Neural cell (in vitro differentiated cells): ENCODE measurements at regions not wholly inside any gene's neighbourhood (a gene's known extent, or its start where the extent isn't known, plus 50 kb on each side); places are given as distances from the start of the nearest gene placed in this dataset.

ENCODE experiments used
- EP300 ChIP-seq: fragments of 450-650 bp; conservative IDR thresholded peaks from 2 replicates; pipeline ENCODE4 v1.6.1; 2014; ENCODE audit warnings: antibody characterized with exemption, mild to moderate bottlenecking, moderate library complexity; ENCODE audit not compliant: poor library complexity, severe bottlenecking
- EZH2 ChIP-seq: fragments of 200-600, 300-800 bp; shearing (Covaris generic), sonication (generic); IDR thresholded peaks from 2 replicates; pipeline ENCODE4 v1.6.1; 2014; ENCODE audit warnings: antibody characterized with exemption, low read length, borderline replicate concordance, mild to moderate bottlenecking; ENCODE audit not compliant: insufficient read depth, poor library complexity, severe bottlenecking
- MXI1 ChIP-seq: fragments of 450-650 bp; conservative IDR thresholded peaks from 2 replicates; pipeline ENCODE4 v1.6.1; 2014; ENCODE audit warnings: antibody characterized with exemption, mild to moderate bottlenecking; ENCODE audit not compliant: poor library complexity, severe bottlenecking
- POLR2AphosphoS5 ChIP-seq: IDR thresholded peaks from 2 replicates; pipeline ENCODE4 v1.6.1; 2012
- RAD21 ChIP-seq: fragments of 450-650 bp; conservative IDR thresholded peaks from 2 replicates; pipeline ENCODE4 v1.6.1; 2014; ENCODE audit warnings: antibody characterized with exemption, mild to moderate bottlenecking, moderate library complexity
- SMC3 ChIP-seq: fragments of 450-650 bp; conservative IDR thresholded peaks from 2 replicates; pipeline ENCODE4 v1.6.1; 2014; ENCODE audit warnings: antibody characterized with exemption, mild to moderate bottlenecking, moderate library complexity; ENCODE audit not compliant: poor library complexity
- TAF1 ChIP-seq: IDR thresholded peaks from 2 replicates; pipeline ENCODE4 v1.6.1; 2012; ENCODE audit warnings: low read depth
- TF ChIP-seq, protein P1 (sequence below): fragments of 450-650 bp; IDR thresholded peaks from 2 replicates; pipeline ENCODE4 v1.5.1; 2014; ENCODE audit warnings: antibody characterized with exemption, mild to moderate bottlenecking, moderate library complexity; ENCODE audit not compliant: poor library complexity, severe bottlenecking
- TF ChIP-seq, protein P2 (sequence below): IDR thresholded peaks from 2 replicates; pipeline ENCODE4 v1.6.1; 2012; ENCODE audit warnings: borderline replicate concordance

DNA sequence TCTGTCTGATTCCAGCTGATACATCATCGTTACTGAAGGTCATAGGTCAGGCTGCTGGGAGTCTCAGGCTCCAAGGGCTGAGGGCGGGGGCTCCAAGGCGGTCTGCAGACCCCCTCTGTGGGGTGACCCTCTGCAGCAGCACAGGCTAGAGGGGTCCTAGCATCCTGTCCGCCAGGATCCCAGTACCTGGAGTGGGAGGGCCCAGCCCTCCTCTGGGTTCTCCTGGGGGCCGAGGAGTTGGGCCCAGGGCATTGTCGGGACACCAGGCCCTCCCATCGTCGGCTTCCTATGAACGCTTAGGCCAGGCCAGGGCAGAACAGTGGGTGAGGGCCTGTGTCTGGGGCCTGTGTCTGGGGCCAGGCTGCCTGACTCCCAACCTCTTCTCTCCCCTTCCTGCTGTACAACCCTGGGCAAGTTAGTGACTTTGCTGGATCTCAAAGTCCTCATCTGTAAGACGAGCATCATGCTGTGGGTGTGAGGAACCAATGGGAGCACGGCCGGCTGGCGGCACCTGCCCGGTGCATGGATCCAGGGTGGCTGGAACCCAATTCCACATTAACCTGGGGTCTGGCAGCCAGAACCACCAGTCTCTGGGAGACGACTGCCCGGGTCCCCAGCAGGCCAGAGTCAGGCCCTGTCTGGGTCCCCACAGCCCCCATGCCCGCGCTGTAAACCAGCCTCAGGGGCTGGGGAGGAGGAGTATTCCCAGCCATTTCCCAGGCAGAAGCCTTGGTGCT lies 56.2 kb upstream of the COL18A1 start:
- TF ChIP-seq, protein P1, sequence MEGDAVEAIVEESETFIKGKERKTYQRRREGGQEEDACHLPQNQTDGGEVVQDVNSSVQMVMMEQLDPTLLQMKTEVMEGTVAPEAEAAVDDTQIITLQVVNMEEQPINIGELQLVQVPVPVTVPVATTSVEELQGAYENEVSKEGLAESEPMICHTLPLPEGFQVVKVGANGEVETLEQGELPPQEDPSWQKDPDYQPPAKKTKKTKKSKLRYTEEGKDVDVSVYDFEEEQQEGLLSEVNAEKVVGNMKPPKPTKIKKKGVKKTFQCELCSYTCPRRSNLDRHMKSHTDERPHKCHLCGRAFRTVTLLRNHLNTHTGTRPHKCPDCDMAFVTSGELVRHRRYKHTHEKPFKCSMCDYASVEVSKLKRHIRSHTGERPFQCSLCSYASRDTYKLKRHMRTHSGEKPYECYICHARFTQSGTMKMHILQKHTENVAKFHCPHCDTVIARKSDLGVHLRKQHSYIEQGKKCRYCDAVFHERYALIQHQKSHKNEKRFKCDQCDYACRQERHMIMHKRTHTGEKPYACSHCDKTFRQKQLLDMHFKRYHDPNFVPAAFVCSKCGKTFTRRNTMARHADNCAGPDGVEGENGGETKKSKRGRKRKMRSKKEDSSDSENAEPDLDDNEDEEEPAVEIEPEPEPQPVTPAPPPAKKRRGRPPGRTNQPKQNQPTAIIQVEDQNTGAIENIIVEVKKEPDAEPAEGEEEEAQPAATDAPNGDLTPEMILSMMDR = no peak
- TF ChIP-seq EP300 (no peak), POLR2AphosphoS5 (no peak), TAF1 (no peak), SMC3 (no peak), EZH2 (no peak), RAD21 (no peak), MXI1 (no peak)
- TF ChIP-seq, protein P2, sequence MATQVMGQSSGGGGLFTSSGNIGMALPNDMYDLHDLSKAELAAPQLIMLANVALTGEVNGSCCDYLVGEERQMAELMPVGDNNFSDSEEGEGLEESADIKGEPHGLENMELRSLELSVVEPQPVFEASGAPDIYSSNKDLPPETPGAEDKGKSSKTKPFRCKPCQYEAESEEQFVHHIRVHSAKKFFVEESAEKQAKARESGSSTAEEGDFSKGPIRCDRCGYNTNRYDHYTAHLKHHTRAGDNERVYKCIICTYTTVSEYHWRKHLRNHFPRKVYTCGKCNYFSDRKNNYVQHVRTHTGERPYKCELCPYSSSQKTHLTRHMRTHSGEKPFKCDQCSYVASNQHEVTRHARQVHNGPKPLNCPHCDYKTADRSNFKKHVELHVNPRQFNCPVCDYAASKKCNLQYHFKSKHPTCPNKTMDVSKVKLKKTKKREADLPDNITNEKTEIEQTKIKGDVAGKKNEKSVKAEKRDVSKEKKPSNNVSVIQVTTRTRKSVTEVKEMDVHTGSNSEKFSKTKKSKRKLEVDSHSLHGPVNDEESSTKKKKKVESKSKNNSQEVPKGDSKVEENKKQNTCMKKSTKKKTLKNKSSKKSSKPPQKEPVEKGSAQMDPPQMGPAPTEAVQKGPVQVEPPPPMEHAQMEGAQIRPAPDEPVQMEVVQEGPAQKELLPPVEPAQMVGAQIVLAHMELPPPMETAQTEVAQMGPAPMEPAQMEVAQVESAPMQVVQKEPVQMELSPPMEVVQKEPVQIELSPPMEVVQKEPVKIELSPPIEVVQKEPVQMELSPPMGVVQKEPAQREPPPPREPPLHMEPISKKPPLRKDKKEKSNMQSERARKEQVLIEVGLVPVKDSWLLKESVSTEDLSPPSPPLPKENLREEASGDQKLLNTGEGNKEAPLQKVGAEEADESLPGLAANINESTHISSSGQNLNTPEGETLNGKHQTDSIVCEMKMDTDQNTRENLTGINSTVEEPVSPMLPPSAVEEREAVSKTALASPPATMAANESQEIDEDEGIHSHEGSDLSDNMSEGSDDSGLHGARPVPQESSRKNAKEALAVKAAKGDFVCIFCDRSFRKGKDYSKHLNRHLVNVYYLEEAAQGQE = no peak
